Breast epithelium (tissue), 3 donors: ENCODE measurements at regions not wholly inside any gene's neighbourhood (a gene's known extent, or its start where the extent isn't known, plus 50 kb on each side); places are given as distances from the start of the nearest gene placed in this dataset.

Source experiments
- POLR2AphosphoS5 ChIP-seq, 3 donors: sonication (generic); formaldehyde crosslinking; IDR thresholded peaks; one replicate each; pipeline ENCODE4 v1.6.1; 2017; ENCODE audit warnings: antibody characterized with exemption in 3 of 3
- TF ChIP-seq, protein P1 (sequence below), 3 donors: fragments of 450-650 bp; IDR thresholded peaks; one replicate each; pipeline ENCODE4 v1.5.1; 2016 to 2017; ENCODE audit warnings: antibody characterized with exemption in 3 of 3, mild to moderate bottlenecking in 3 of 3, moderate library complexity in 3 of 3

DNA sequence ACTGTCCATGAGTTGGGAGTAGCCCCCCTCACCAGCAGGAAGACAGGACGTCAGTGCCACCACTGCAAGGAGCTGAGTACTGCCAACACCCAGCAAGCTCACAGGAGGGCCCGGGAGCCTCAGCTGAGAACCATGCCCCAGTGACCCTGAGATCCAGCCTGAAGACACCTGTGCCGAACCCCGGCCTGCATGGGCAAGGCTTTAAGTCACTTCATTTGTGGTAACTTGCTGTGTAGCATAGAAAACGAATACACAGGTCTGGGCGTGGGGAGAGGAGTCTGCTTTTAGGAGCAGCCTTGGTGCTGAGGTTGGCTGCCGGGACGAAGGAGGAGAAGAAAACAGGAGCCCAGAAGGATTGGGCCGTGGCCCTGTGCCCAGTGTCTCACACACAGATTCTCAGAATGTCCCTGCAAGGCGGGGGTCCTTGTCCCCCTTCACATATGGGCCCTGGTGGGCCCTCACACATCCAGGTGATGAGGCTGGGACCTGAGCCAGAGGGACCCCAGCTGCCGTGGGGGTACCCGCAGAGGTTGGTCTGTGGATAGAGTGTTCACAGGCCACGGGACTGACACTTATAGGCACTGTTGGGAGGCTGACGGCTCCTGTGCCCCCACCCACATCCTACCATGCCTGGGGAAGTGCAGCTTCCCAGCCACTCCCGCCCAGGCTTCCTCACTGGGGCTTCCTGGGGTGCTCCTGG, 85.3 kb downstream of the PLXNA1 start:
- TF ChIP-seq, protein P1, sequence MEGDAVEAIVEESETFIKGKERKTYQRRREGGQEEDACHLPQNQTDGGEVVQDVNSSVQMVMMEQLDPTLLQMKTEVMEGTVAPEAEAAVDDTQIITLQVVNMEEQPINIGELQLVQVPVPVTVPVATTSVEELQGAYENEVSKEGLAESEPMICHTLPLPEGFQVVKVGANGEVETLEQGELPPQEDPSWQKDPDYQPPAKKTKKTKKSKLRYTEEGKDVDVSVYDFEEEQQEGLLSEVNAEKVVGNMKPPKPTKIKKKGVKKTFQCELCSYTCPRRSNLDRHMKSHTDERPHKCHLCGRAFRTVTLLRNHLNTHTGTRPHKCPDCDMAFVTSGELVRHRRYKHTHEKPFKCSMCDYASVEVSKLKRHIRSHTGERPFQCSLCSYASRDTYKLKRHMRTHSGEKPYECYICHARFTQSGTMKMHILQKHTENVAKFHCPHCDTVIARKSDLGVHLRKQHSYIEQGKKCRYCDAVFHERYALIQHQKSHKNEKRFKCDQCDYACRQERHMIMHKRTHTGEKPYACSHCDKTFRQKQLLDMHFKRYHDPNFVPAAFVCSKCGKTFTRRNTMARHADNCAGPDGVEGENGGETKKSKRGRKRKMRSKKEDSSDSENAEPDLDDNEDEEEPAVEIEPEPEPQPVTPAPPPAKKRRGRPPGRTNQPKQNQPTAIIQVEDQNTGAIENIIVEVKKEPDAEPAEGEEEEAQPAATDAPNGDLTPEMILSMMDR (IDR thresholded peaks at IDR 0.05), result no peak
- no peak for TF ChIP-seq POLR2AphosphoS5 (IDR thresholded peaks at IDR 0.05)
